GM13976 (cell line): ENCODE measurements at regions not wholly inside any gene's neighbourhood (a gene's known extent, or its start where the extent isn't known, plus 50 kb on each side); places are given as distances from the start of the nearest gene placed in this dataset.

Source experiments
- DNase-seq: peaks from one replicate; pipeline ENCODE4 v3.0.0; 2012; ENCODE audit warnings: low spot score
- in situ Hi-C: fragments of 300-500 bp; cut with MboI; formaldehyde crosslinking; loops from one replicate; pipeline ENCODE4 v1.12.0; 2022; ENCODE audit warnings: low sequenced_read_pairs, mixed read lengths, inconsistent platforms; ENCODE audit not compliant: unreplicated experiment
- TF ChIP-seq, protein P1 (sequence below): IDR thresholded peaks from 2 replicates; pipeline ENCODE4 v1.5.1; 2012; ENCODE audit warnings: borderline replicate concordance, mild to moderate bottlenecking; ENCODE audit not compliant: insufficient read depth; ENCODE audit errors: extremely low read depth, missing control alignments, control extremely low read depth

DNA sequence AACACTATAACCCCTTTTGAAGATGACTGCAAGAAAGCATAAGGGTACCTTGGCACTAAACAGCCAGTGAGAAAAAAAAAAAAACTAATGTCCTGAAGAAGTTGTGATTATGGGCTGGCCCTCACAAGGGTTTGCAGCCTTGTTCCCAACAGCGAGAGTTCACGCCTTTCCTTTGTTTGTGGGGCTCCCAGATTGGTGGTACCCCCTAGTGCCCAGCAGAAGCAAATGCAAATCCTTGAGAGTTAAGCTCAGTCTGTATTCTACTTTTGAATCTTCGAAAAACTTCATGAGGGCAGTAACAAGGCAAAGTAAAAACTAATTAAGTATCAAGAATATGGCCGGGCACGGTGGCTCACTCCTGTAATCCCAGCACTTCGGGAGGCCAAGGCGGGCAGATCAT is 238.9 kb upstream of the LMO3 start:
- TF ChIP-seq, protein P1, sequence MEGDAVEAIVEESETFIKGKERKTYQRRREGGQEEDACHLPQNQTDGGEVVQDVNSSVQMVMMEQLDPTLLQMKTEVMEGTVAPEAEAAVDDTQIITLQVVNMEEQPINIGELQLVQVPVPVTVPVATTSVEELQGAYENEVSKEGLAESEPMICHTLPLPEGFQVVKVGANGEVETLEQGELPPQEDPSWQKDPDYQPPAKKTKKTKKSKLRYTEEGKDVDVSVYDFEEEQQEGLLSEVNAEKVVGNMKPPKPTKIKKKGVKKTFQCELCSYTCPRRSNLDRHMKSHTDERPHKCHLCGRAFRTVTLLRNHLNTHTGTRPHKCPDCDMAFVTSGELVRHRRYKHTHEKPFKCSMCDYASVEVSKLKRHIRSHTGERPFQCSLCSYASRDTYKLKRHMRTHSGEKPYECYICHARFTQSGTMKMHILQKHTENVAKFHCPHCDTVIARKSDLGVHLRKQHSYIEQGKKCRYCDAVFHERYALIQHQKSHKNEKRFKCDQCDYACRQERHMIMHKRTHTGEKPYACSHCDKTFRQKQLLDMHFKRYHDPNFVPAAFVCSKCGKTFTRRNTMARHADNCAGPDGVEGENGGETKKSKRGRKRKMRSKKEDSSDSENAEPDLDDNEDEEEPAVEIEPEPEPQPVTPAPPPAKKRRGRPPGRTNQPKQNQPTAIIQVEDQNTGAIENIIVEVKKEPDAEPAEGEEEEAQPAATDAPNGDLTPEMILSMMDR = no peak
- no peak for DNase-seq
- in situ Hi-C loops = no loop called here

DNA sequence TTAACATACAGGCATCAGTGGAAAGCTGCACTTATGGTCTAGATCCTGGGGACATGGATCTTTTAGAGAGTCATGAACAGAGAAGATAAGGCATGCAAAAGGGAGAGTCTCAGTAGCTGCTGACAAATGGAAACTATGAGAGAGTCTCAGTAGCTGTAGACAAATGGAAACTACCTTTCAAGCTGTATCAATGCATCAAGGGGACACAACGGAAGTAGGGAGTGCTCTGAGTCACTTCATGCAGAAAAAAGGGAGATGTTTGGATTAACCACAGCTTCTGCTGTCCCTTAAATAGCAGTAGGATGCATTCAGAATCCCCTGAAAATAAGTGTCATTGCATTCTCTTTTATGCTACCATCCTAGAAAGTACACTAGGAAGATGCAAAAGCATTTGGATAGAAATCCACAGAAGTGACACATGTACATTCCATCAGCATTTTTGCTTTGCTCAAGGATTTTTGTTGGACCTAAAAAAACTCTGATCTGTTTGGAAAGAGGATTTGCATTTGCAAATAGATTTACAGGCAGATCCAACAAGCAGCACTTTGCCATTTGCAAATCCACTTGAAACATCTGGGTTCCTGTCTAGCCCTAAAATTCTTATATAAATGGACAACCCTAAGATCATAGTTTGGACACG is 227.5 kb upstream of the LMO3 start:
- TF ChIP-seq, protein P1 = no peak
- in situ Hi-C loops = no loop called here
- DNase-seq = peak; percentile 28

DNA sequence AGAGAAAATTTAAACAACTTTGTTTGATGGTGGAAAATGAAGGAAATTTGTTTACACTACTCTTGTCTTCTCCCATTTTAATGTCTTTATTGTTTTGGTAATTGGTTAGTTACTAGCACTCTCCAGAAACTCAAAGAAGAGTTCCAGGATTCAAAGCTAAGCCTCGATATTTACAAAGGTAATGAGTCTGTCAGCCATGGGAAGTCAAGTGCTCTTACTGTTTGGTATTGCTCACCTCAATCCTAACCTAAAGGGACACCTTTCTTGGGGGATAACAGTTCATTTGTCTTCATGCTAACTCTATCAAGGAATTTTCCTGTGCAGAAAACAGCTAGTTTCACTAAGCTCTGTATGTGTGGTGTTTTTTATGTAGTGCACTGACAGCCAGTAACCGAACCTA is 222.9 kb upstream of the LMO3 start:
- DNase-seq = no peak
- TF ChIP-seq, protein P1 = no peak
- in situ Hi-C loops = no loop called here

DNA sequence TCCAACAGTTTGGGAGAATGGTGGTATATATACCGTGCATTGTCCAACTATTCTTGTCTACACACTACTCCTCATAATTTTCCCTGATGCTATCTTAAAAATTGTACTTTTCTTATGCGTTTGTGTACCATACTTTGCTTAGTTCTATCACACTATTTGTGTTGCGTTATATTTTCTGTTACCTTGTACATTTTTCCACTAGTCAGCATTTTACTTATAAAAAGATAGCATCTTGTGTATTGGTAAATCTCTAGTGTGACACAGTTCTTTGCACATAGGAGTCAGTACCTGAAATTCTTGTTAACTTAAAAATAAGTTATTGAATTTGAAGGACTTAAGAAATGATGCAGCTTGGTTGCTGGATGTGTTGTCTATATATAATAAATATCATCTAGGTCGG is 201.8 kb upstream of the LMO3 start:
- DNase-seq = no peak
- TF ChIP-seq, protein P1 = no peak
- in situ Hi-C loops = no loop called here

DNA sequence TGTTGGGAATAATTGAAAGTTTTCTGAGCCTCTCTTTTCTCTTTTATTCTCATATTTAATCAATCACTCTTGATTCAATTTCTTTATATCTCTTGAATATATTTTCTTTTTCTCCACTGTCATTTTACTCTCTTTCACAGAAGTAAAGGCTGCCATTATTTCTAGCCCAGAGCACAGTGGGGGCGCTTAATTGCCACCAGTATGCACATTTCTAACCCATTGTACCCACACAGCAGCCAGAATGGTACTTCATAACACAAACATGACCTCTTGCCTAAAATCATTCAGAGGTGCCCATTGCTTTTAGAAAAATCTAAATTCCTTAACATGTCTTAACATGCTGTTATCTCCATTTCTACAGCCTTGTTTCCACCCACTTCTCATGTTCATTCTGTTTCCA is 190.2 kb upstream of the LMO3 start:
- in situ Hi-C loops = no loop called here
- DNase-seq = no peak
- TF ChIP-seq, protein P1 = no peak

DNA sequence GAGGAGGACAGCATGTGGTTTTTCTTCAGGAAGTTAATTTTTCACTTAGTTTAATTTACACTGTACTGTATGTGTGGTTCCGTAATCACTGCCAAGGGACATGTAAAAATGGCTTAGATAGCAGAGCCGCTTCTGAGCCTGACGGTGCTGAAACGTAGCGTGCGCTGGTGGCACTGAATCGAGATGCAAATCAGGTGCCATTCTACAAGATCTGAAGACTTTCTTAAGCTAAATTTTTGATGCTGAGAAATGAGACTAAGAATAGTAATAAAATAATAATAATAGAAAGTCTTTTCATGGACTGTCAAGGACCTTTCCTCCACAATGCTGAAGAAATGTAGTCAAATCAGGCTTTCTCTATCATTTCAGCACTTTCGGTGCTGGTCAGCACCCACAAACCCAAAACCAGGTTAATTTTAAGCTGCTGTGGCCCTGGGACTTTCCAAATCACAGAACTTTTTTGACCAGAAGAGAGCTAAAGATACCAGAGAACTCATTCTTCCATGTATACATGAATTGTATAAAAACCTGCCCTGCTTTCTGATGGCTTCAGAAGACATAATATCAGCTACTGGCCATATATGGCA is 183.3 kb upstream of the LMO3 start:
- in situ Hi-C loops = no loop called here
- DNase-seq = no peak
- TF ChIP-seq, protein P1 = no peak
